ENCODE measurements at regions not wholly inside any gene's neighbourhood (a gene's known extent, or its start where the extent isn't known, plus 50 kb on each side); places are given as distances from the start of the nearest gene placed in this dataset.

GRCh38 chr1:101139130-101139529 is 97.7 kb upstream of the S1PR1 start:
- no peaks in the 10 kb centered on the region for H3K9me3 ChIP-seq (replicated peaks; ENCODE audit: control insufficient read depth, insufficient read depth, low read length)
- RAD21 ChIA-PET (ENCODE audit: unreplicated experiment): interaction anchor here (0.8 to 5.6 kb wide), 7 partner anchors 100 to 271 kb away, joined by 3 to 57 read pairs (median 4); no protein-coding TSS in a partner anchor
- CTCF ChIA-PET: interaction anchor here (1.6 to 7.5 kb wide), 4 partner anchors 99 to 218 kb away, joined by 4 to 131 read pairs (median 28); no protein-coding TSS in a partner anchor
- FAIRE-seq (no peak), DNase-seq (ENCODE audit: low read depth, low spot score) (no peak), ATAC-seq (no peak)
- WGBS (ENCODE audit: insufficient coverage, insufficient replicate concordance, low lambda C conversion rate, missing lambda C conversion rate): 100% methylated on average over 1 of the region's 1 CpG
- no peak overlapping the region for H3K9ac ChIP-seq (ENCODE audit: control insufficient read depth, insufficient read depth, low read length)
- no peak overlapping the region for H3K27ac ChIP-seq (ENCODE audit: control insufficient read depth, insufficient read depth)
- no peaks in the 10 kb centered on the region for H3K79me2 ChIP-seq (ENCODE audit: control insufficient read depth, insufficient read depth, low read length)
- H3K4me1 ChIP-seq (ENCODE audit: control insufficient read depth, insufficient read depth, low read length): peaks cover 17% of the 10 kb centered on the region
- SMC1A ChIA-PET (ENCODE audit: uncharacterized antibody, unreplicated experiment): interaction anchor here (0.7 to 7.6 kb wide), 8 partner anchors 13 to 299 kb away, joined by 3 to 118 read pairs (median 4); no protein-coding TSS in a partner anchor
- H2AFZ ChIP-seq (ENCODE audit: control insufficient read depth, low read depth, low read length): no peak overlapping the region
- no peak for TF ChIP-seq TAF1 (IDR thresholded peaks at IDR 0.05; ENCODE audit: borderline replicate concordance, low read depth, low read length)
- TF ChIP-seq MYB (IDR thresholded peaks at IDR 0.05; ENCODE audit: borderline replicate concordance, low read depth, low read length): no peak
- TF ChIP-seq, protein P1, sequence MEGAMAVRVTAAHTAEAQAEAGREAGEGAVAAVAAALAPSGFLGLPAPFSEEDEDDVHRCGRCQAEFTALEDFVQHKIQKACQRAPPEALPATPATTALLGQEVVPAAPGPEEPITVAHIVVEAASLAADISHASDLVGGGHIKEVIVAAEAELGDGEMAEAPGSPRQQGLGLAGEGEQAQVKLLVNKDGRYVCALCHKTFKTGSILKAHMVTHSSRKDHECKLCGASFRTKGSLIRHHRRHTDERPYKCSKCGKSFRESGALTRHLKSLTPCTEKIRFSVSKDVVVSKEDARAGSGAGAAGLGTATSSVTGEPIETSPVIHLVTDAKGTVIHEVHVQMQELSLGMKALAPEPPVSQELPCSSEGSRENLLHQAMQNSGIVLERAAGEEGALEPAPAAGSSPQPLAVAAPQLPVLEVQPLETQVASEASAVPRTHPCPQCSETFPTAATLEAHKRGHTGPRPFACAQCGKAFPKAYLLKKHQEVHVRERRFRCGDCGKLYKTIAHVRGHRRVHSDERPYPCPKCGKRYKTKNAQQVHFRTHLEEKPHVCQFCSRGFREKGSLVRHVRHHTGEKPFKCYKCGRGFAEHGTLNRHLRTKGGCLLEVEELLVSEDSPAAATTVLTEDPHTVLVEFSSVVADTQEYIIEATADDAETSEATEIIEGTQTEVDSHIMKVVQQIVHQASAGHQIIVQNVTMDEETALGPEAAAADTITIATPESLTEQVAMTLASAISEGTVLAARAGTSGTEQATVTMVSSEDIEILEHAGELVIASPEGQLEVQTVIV (IDR thresholded peaks at IDR 0.05; ENCODE audit: borderline replicate concordance, partially characterized antibody): no peak
- TF ChIP-seq NFXL1 (IDR thresholded peaks at IDR 0.05; ENCODE audit: borderline replicate concordance): no peak
- no peak for TF ChIP-seq TCF12 (IDR thresholded peaks at IDR 0.05; ENCODE audit: low read depth, low read length)
- TF ChIP-seq MXI1 (IDR thresholded peaks at IDR 0.05; ENCODE audit: low read depth, low read length): no peak
- TF ChIP-seq RCOR1 (conservative IDR thresholded peaks at IDR 0.05; ENCODE audit: low read depth, low read length): no peak
- TF ChIP-seq KAT2A (conservative IDR thresholded peaks at IDR 0.05; ENCODE audit: control insufficient read depth, low read depth, low read length): no peak
- TF ChIP-seq ZNF207 (IDR thresholded peaks at IDR 0.05; ENCODE audit: borderline replicate concordance): no peak
- no peaks in the 10 kb centered on the region for H3K27me3 ChIP-seq (replicated peaks in 1 of 2; ENCODE audit: control insufficient read depth in 2 of 2, insufficient read depth in 2 of 2, low read length in 1 of 2)
- BruUV-seq (replicated peaks): no TSS peak
- H3K4me3 ChIP-seq: no peak overlapping the region
- no peaks in the 10 kb centered on the region for H4K20me1 ChIP-seq (ENCODE audit: control insufficient read depth, insufficient read depth)
- intact Hi-C loops (cut with micrococcal nuclease; ENCODE audit: unreplicated experiment): no loop called here
- in situ Hi-C loops (cut with MboI): loop anchor here (5.0 kb wide), 1 partner anchor 148 kb away; no protein-coding TSS in a partner anchor
- H3K36me3 ChIP-seq (ENCODE audit: control insufficient read depth in 2 of 2, insufficient read depth in 2 of 2, low read length in 1 of 2): no peaks in the 10 kb centered on the region
- POLR2A ChIA-PET: interaction anchor here (2.0 kb wide), 1 partner anchor 12 kb away, joined by 11 read pairs; no protein-coding TSS in a partner anchor
- H3K4me2 ChIP-seq (ENCODE audit: control insufficient read depth, insufficient read depth): no peak overlapping the region
